ENCODE measurements at regions not wholly inside any gene's neighbourhood (a gene's known extent, or its start where the extent isn't known, plus 50 kb on each side); places are given as distances from the start of the nearest gene placed in this dataset.
A peak's percentile ranks its signal among the peaks of the same experiment; 100 is the strongest.

- ChIA-PET POLR2A (interaction anchor here (1.5 kb wide), 1 partner anchor 9 kb away, joined by 5 read pairs; no protein-coding TSS in a partner anchor), CTCF (interaction anchor here (0.6 to 1.0 kb wide), 2 partner anchors 16 to 41 kb away, joined by 3 read pairs; no protein-coding TSS in a partner anchor)
- BruUV-seq (replicated peaks), result no TSS peak
- intact Hi-C loops (cut with micrococcal nuclease), result no loop called here
- no peaks in the 10 kb centered on the region for H3K9me3 Mint-ChIP-seq (ENCODE audit: unreplicated experiment)
- no peaks in the 10 kb centered on the region for H3K4me1 Mint-ChIP-seq (ENCODE audit: insufficient read depth, unreplicated experiment)
- no peak for TF ChIP-seq CTCF (IDR thresholded peaks at IDR 0.05; ENCODE audit: unreplicated experiment)
- no peak for DNase-seq (ENCODE audit: unreplicated experiment)
- H3K27me3 Mint-ChIP-seq (ENCODE audit: insufficient read depth, unreplicated experiment), result no peaks in the 10 kb centered on the region
- H3K27ac Mint-ChIP-seq (ENCODE audit: low read depth, unreplicated experiment), result no peak overlapping the region
- no peak overlapping the region for H3K4me3 Mint-ChIP-seq (ENCODE audit: unreplicated experiment)
- no peaks in the 10 kb centered on the region for H3K36me3 Mint-ChIP-seq (ENCODE audit: insufficient read depth, unreplicated experiment)
Measured at GRCh38 chr1:222941425-222941824, 126.6 kb downstream of the DISP1 start.

- Mint-ChIP-seq H3K27me3 (ENCODE audit: insufficient read depth, unreplicated experiment) (no peaks in the 10 kb centered on the region), H3K27ac (ENCODE audit: low read depth, unreplicated experiment) (no peak overlapping the region), H3K36me3 (ENCODE audit: insufficient read depth, unreplicated experiment) (no peaks in the 10 kb centered on the region), H3K4me1 (ENCODE audit: insufficient read depth, unreplicated experiment) (peaks cover 15% of the 10 kb centered on the region), H3K9me3 (ENCODE audit: unreplicated experiment) (no peaks in the 10 kb centered on the region), H3K4me3 (ENCODE audit: unreplicated experiment) (no peak overlapping the region)
- no peak for TF ChIP-seq CTCF (IDR thresholded peaks at IDR 0.05; ENCODE audit: unreplicated experiment)
- DNase-seq (ENCODE audit: unreplicated experiment), result no peak
- CTCF ChIA-PET, result interaction anchor here (0.7 to 1.1 kb wide), 2 partner anchors 22 to 187 kb away, joined by 3 read pairs; no protein-coding TSS in a partner anchor
- no TSS peak for BruUV-seq (replicated peaks)
- POLR2A ChIA-PET, result no interaction called here
- intact Hi-C loops (cut with micrococcal nuclease), result no loop called here
Measured at GRCh38 chr1:222946436-222946835, 131.6 kb downstream of the DISP1 start.

- intact Hi-C loops (cut with micrococcal nuclease), result no loop called here
- DNase-seq (ENCODE audit: unreplicated experiment), result no peak
- ChIA-PET CTCF (interaction anchor here (0.6 kb wide), 1 partner anchor 9 kb away, joined by 3 read pairs; no protein-coding TSS in a partner anchor), POLR2A (no interaction called here)
- no peak overlapping the region for H3K4me3 Mint-ChIP-seq (ENCODE audit: unreplicated experiment)
- H3K4me1 Mint-ChIP-seq (ENCODE audit: insufficient read depth, unreplicated experiment), result peaks cover 17% of the 10 kb centered on the region
- BruUV-seq (replicated peaks), result no TSS peak
- no peaks in the 10 kb centered on the region for H3K36me3 Mint-ChIP-seq (ENCODE audit: insufficient read depth, unreplicated experiment)
- no peaks in the 10 kb centered on the region for H3K9me3 Mint-ChIP-seq (ENCODE audit: unreplicated experiment)
- no peak overlapping the region for H3K27ac Mint-ChIP-seq (ENCODE audit: low read depth, unreplicated experiment)
- TF ChIP-seq CTCF (IDR thresholded peaks at IDR 0.05; ENCODE audit: unreplicated experiment), result no peak
- H3K27me3 Mint-ChIP-seq (ENCODE audit: insufficient read depth, unreplicated experiment), result no peaks in the 10 kb centered on the region
Measured at GRCh38 chr1:222948079-222948478, 133.2 kb downstream of the DISP1 start.

- BruUV-seq (replicated peaks), result no TSS peak
- POLR2A ChIA-PET, result interaction anchor here (0.5 to 1.6 kb wide), 7 partner anchors 9 to 197 kb away, joined by 3 to 5 read pairs (median 3); no protein-coding TSS in a partner anchor
Measured at GRCh38 chr1:222950892-222951291, 136.1 kb downstream of the DISP1 start.

More at GRCh38 chr1:222950892-222951291, 136.1 kb downstream of the DISP1 start:
- H3K27me3 Mint-ChIP-seq (ENCODE audit: insufficient read depth, unreplicated experiment), result no peaks in the 10 kb centered on the region
- no peak overlapping the region for H3K4me3 Mint-ChIP-seq (ENCODE audit: unreplicated experiment)
- no peaks in the 10 kb centered on the region for H3K9me3 Mint-ChIP-seq (ENCODE audit: unreplicated experiment)
- DNase-seq (ENCODE audit: unreplicated experiment), result peak; percentile 75
- CTCF ChIA-PET, result interaction anchor here (0.5 to 1.2 kb wide), 2 partner anchors 183 to 860 kb away, joined by 3 to 4 read pairs; no protein-coding TSS in a partner anchor
- TF ChIP-seq CTCF (IDR thresholded peaks at IDR 0.05; ENCODE audit: unreplicated experiment), result no peak
- H3K4me1 Mint-ChIP-seq (ENCODE audit: insufficient read depth, unreplicated experiment), result peaks cover 17% of the 10 kb centered on the region
- intact Hi-C loops (cut with micrococcal nuclease), result no loop called here
- peak overlapping the region; percentile 68 for H3K27ac Mint-ChIP-seq (ENCODE audit: low read depth, unreplicated experiment)
- no peaks in the 10 kb centered on the region for H3K36me3 Mint-ChIP-seq (ENCODE audit: insufficient read depth, unreplicated experiment)

Data from MCF 10A (cell line).